A549 (cell line): ENCODE measurements at regions not wholly inside any gene's neighbourhood (a gene's known extent, or its start where the extent isn't known, plus 50 kb on each side); places are given as distances from the start of the nearest gene placed in this dataset.

Experiments
- ATAC-seq, 2 experiments: fragments of 200-7000 bp in 1 of 2; fragments of >200 bp in 1 of 2; cut with Nextera tagmentation in 1 of 2; cut with Tn5 transposase in 1 of 2; 3 replicates each; pipeline versions ENCODE4 v1.8.0 to v1.9.1; 2018 to 2020; ENCODE audit warnings: mild to moderate bottlenecking in 1 of 2, moderate library complexity in 1 of 2
- CTCF ChIA-PET: fragments of 300-600 bp; sonication (Branson Sonifier 250); formaldehyde crosslinking; extraction: SDS; loops from one replicate; lab custom pipeline; 2021; ENCODE audit warnings: antibody characterized with exemption, inconsistent platforms; lab: Yijun Ruan, JAX
- POLR2A ChIA-PET: fragments of 350-600 bp; formaldehyde crosslinking; extraction: SDS; loops from one replicate; lab custom pipeline; 2021; ENCODE audit warnings: antibody characterized with exemption, inconsistent platforms; lab: Yijun Ruan, JAX
- DNase-seq, 2 experiments: peaks; one replicate each; pipeline versions ENCODE4 v3.0.0 to v3.0.0-alpha.2; 2011 to 2016; ENCODE audit warnings: low read depth in 1 of 2, low spot score in 1 of 2
- FAIRE-seq: peaks from 2 replicates; lab custom pipeline; 2011; peaks lifted over from hg19 to GRCh38; lab: Jason Lieb, UNC
- H3K27ac ChIP-seq, 2 experiments: fragments of >200 bp; sonication (Bioruptor Twin); formaldehyde crosslinking; 3 replicates each; pipeline ENCODE4 v1.5.1; 2016 to 2017
- H3K4me1 ChIP-seq: fragments of >200 bp; sonication (Bioruptor Twin); formaldehyde crosslinking; 3 replicates; pipeline ENCODE4 v1.6.1; 2016
- H3K4me2 ChIP-seq: fragments of >200 bp; sonication (Bioruptor Twin); formaldehyde crosslinking; 3 replicates; pipeline ENCODE4 v1.6.1; 2016
- H3K4me3 ChIP-seq: fragments of >200 bp; sonication (Bioruptor Twin); formaldehyde crosslinking; 3 replicates; pipeline ENCODE4 v1.5.1; 2016
- H3K9me3 ChIP-seq: fragments of >200 bp; sonication (Bioruptor Twin); formaldehyde crosslinking; 3 replicates; pipeline ENCODE4 v1.6.1; 2016
- ATOH8 ChIP-seq: fragments of 250-450 bp; sonication (Bioruptor Pico); IDR thresholded peaks from 2 replicates; pipeline ENCODE4 v1.5.0; 2020; ENCODE audit warnings: low read depth, mild to moderate bottlenecking, moderate library complexity
- CBX2 ChIP-seq: fragments of 200-600 bp; sonication (generic); IDR thresholded peaks from 2 replicates; pipeline ENCODE4 v1.6.1; 2016; ENCODE audit warnings: low read depth, mild to moderate bottlenecking, borderline replicate concordance
- CBX8 ChIP-seq: fragments of 200-600 bp; sonication (generic); IDR thresholded peaks from 2 replicates; pipeline ENCODE4 v1.6.1; 2016
- ESRRA ChIP-seq: fragments of 150-350 bp; IDR thresholded peaks from 2 replicates; pipeline ENCODE4 v1.6.1; 2014; ENCODE audit warnings: mild to moderate bottlenecking, low read length, borderline replicate concordance
- FOXS1 ChIP-seq: fragments of 250-450 bp; sonication (Bioruptor Pico); IDR thresholded peaks from 2 replicates; pipeline ENCODE4 v1.5.0; 2020; ENCODE audit warnings: mild to moderate bottlenecking, moderate library complexity
- HOXA7 ChIP-seq: fragments of 250-450 bp; sonication (Bioruptor Pico); IDR thresholded peaks from 2 replicates; pipeline ENCODE4 v1.5.0; 2020; ENCODE audit warnings: mild to moderate bottlenecking, moderate library complexity
- HOXB5 ChIP-seq: fragments of 250-450 bp; sonication (Bioruptor Pico); IDR thresholded peaks from 2 replicates; pipeline ENCODE4 v1.5.0; 2020; ENCODE audit warnings: mild to moderate bottlenecking, moderate library complexity
- JUN ChIP-seq, 2 experiments: fragments of >200 bp; sonication (Bioruptor Twin); formaldehyde crosslinking; IDR thresholded peaks; 2 replicates in 1 of 2; 3 replicates in 1 of 2; pipeline ENCODE4 v1.6.1; 2016 to 2017
- KDM1A ChIP-seq: fragments of 200-600 bp; sonication (generic); IDR thresholded peaks from 2 replicates; pipeline ENCODE4 v1.6.1; 2016; ENCODE audit warnings: low read depth, mild to moderate bottlenecking
- MAFK ChIP-seq: fragments of 450-650 bp; IDR thresholded peaks from 2 replicates; pipeline ENCODE4 v1.6.1; 2014; ENCODE audit not compliant: partially characterized antibody
- MAZ ChIP-seq: fragments of 150-350 bp; IDR thresholded peaks from 2 replicates; pipeline ENCODE4 v1.6.1; 2014; ENCODE audit warnings: antibody characterized with exemption, low read depth, low read length, borderline replicate concordance
- NPAS2 ChIP-seq: fragments of 250-450 bp; sonication (Bioruptor Pico); IDR thresholded peaks from 2 replicates; pipeline ENCODE4 v1.8.0; 2022; ENCODE audit warnings: mild to moderate bottlenecking, moderate library complexity, borderline replicate concordance
- NR3C1 ChIP-seq: fragments of >200 bp; sonication (Bioruptor Twin); formaldehyde crosslinking; IDR thresholded peaks from 3 replicates; pipeline ENCODE4 v1.6.1; 2017
- RAD21 ChIP-seq, 2 experiments: fragments of >200 bp in 1 of 2; sonication (Bioruptor Twin) in 1 of 2; formaldehyde crosslinking in 1 of 2; IDR thresholded peaks in 1 of 2; conservative IDR thresholded peaks in 1 of 2; 2 replicates in 1 of 2; 3 replicates in 1 of 2; pipeline ENCODE4 v1.6.1; 2012 to 2018; ENCODE audit warnings: inconsistent platforms in 1 of 2
- RCOR1 ChIP-seq: fragments of 150-350 bp; IDR thresholded peaks from 2 replicates; pipeline ENCODE4 v1.6.1; 2014; ENCODE audit warnings: antibody characterized with exemption, low read length, low read depth
- TFCP2L1 ChIP-seq: fragments of 250-450 bp; sonication (Bioruptor Pico); IDR thresholded peaks from 2 replicates; pipeline ENCODE4 v1.5.0; 2021; ENCODE audit warnings: mild to moderate bottlenecking
- TP53 ChIP-seq: fragments of 250-450 bp; sonication (Bioruptor Pico); IDR thresholded peaks from 2 replicates; pipeline ENCODE4 v1.5.0; 2021; ENCODE audit warnings: mild to moderate bottlenecking, moderate library complexity
- ZNF302 ChIP-seq: fragments of 250-450 bp; sonication (Bioruptor Pico); IDR thresholded peaks from 2 replicates; pipeline ENCODE4 v1.9.0; 2021; ENCODE audit warnings: inconsistent platforms, mild to moderate bottlenecking, moderate library complexity
- ZSCAN20 ChIP-seq: fragments of 250-450 bp; sonication (Bioruptor Pico); IDR thresholded peaks from 2 replicates; pipeline ENCODE4 v1.8.0; 2022; ENCODE audit warnings: mild to moderate bottlenecking, moderate library complexity
- WGBS: methylation state at CpG from one replicate; pipeline ENCODE4 v1.1.6; 2017; ENCODE audit errors: missing lambda C conversion rate; 5-methylcytosine and 5-hydroxymethylcytosine counted together
- TF ChIP-seq, protein P1 (sequence below): fragments of >200 bp; sonication (Bioruptor Twin); formaldehyde crosslinking; IDR thresholded peaks from 3 replicates; pipeline ENCODE4 v1.5.1; 2016
- TF ChIP-seq, protein P2 (sequence below): fragments of >200 bp; sonication (Bioruptor Twin); formaldehyde crosslinking; IDR thresholded peaks from 3 replicates; pipeline ENCODE4 v1.6.1; 2016

DNA sequence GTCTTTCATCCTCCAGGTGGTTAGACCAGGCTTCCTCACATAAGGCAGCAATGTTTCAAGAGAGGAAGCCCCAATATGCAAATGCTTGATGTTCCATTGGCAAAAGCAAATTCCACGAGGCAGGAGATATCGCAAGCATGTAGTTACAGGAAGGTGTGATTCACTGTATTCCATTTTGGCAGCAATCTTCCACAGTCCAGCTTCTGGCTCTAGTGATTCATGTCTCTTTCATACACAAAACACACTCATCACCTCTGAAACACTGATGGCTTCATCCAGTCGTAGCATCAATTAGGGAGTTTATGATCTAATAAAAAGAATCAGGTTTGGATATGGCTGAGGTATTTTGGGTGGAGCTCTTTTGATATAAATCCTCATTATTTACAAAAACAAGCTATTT lies 552.2 kb upstream of the RIOK2 start:
- ATAC-seq (no peak), FAIRE-seq (no peak)
- no peak overlapping the region for H3K4me2 ChIP-seq
- TF ChIP-seq TP53 (CRISPR knock-in tag) (no peak), NR3C1 (no peak), MAZ (no peak), CBX8 (no peak), ESRRA (no peak), HOXA7 (CRISPR knock-in tag) (no peak), KDM1A (no peak), RAD21 (conservative IDR thresholded peaks at IDR 0.05 in 1 of 2, IDR thresholded peaks at IDR 0.05 in 1 of 2) (no peak), HOXB5 (CRISPR knock-in tag) (no peak), TFCP2L1 (no peak), CBX2 (no peak), RCOR1 (no peak), NPAS2 (no peak), ATOH8 (no peak), JUN (IDR thresholded peaks at IDR 0.05) (no peak)
- TF ChIP-seq, protein P1, sequence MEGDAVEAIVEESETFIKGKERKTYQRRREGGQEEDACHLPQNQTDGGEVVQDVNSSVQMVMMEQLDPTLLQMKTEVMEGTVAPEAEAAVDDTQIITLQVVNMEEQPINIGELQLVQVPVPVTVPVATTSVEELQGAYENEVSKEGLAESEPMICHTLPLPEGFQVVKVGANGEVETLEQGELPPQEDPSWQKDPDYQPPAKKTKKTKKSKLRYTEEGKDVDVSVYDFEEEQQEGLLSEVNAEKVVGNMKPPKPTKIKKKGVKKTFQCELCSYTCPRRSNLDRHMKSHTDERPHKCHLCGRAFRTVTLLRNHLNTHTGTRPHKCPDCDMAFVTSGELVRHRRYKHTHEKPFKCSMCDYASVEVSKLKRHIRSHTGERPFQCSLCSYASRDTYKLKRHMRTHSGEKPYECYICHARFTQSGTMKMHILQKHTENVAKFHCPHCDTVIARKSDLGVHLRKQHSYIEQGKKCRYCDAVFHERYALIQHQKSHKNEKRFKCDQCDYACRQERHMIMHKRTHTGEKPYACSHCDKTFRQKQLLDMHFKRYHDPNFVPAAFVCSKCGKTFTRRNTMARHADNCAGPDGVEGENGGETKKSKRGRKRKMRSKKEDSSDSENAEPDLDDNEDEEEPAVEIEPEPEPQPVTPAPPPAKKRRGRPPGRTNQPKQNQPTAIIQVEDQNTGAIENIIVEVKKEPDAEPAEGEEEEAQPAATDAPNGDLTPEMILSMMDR, result no peak
- TF ChIP-seq, protein P2, sequence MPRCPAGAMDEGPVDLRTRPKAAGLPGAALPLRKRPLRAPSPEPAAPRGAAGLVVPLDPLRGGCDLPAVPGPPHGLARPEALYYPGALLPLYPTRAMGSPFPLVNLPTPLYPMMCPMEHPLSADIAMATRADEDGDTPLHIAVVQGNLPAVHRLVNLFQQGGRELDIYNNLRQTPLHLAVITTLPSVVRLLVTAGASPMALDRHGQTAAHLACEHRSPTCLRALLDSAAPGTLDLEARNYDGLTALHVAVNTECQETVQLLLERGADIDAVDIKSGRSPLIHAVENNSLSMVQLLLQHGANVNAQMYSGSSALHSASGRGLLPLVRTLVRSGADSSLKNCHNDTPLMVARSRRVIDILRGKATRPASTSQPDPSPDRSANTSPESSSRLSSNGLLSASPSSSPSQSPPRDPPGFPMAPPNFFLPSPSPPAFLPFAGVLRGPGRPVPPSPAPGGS, result no peak
- TF ChIP-seq, all 56 proteins: peak for 0
- Histone ChIP-seq H3K4me1 (no peaks in the 10 kb centered on the region), H3K27ac (no peak overlapping the region), H3K9me3 (no peaks in the 10 kb centered on the region), H3K4me3 (no peak overlapping the region)
- ChIA-PET POLR2A (no interaction called here), CTCF (no interaction called here)
- 23% methylated on average over 3 of the region's 3 CpGs for WGBS
- DNase-seq, result no peak

DNA sequence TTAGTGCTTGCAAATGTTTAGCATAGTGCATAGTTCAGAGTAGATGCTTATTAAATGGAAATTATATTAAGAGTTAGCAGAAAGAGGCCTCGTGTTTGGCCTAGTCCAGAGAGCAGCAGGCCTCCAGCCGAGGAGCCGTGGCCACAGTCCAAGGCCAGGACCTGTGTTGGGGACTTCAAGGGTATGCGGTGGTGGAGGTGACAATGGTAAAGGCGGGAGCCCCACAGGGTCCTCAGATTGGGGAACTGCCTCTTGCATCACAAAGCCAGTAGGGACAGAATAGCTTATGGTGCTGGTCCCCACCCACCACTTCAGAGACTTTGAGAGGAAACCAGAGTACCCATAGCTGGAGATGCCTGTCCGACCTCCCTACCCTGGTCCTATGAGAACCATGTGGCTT lies 554.6 kb upstream of the RIOK2 start:
- WGBS, result 35% methylated on average over 6 of the region's 6 CpGs
- H3K4me2 ChIP-seq, result no peak overlapping the region
- FAIRE-seq, result no peak

DNA sequence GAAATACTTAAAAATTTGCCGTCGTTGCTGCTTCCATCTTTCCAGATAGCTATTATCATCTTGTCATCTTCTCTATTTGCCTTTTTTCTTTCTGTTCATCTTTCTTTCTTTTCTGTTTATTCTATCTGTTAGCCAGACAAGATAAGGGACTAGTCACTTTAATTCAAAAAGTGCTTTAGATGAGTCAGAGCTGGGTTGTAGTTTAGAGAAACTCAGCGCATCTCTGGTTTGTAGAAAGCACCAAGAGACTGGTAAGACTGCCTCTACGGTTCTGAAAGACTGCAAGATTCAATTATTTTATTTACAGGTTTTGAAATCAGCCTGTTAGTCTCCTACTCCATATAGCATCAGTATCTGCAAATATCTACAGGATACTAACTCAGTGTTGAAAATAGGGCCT lies 562.8 kb upstream of the RIOK2 start:
- Histone ChIP-seq H3K4me2 (no peak overlapping the region), H3K9me3 (no peaks in the 10 kb centered on the region), H3K4me3 (no peak overlapping the region), H3K4me1 (no peaks in the 10 kb centered on the region), H3K27ac (no peak overlapping the region)
- no peak for DNase-seq
- 33% methylated on average over 4 of the region's 4 CpGs for WGBS
- TF ChIP-seq FOXS1 (no peak), RAD21 (conservative IDR thresholded peaks at IDR 0.05 in 1 of 2, IDR thresholded peaks at IDR 0.05 in 1 of 2) (no peak), CBX8 (no peak)
- ChIA-PET CTCF (no interaction called here), POLR2A (no interaction called here)
- no peak for ATAC-seq
- no peak for FAIRE-seq

More for the DNA sequence above, 554.6 kb upstream of the RIOK2 start:
- TF ChIP-seq ZNF302 (CRISPR knock-in tag) (no peak), MAFK (no peak), ZSCAN20 (no peak)
- no peaks in the 10 kb centered on the region for H3K9me3 ChIP-seq
- ChIA-PET POLR2A (no interaction called here), CTCF (no interaction called here)
- DNase-seq (no peak), ATAC-seq (no peak)
- no peak overlapping the region for H3K27ac ChIP-seq
- H3K4me3 ChIP-seq, result no peak overlapping the region
- H3K4me1 ChIP-seq, result no peaks in the 10 kb centered on the region
